ENCODE measurements at regions not wholly inside any gene's neighbourhood (a gene's known extent, or its start where the extent isn't known, plus 50 kb on each side); places are given as distances from the start of the nearest gene placed in this dataset.

GRCh38 chr2:83725735-83726134 lies 733.3 kb downstream of the SUCLG1 start:
- Mint-ChIP-seq H3K27ac (ENCODE audit: unreplicated experiment) (no peak overlapping the region), H3K36me3 (ENCODE audit: low read depth) (no peaks in the 10 kb centered on the region), H3K9me3 (ENCODE audit: low read depth) (peaks cover 12% of the 10 kb centered on the region), H3K4me1 (ENCODE audit: low read depth) (no peaks in the 10 kb centered on the region), H3K4me3 (ENCODE audit: unreplicated experiment) (no peak overlapping the region), H3K27me3 (ENCODE audit: low read depth) (peaks cover 3% of the 10 kb centered on the region)
- TF ChIP-seq CTCF (IDR thresholded peaks at IDR 0.05): no peak
- no peak for DNase-seq (ENCODE audit: low spot score)

- H3K27ac Mint-ChIP-seq (ENCODE audit: unreplicated experiment): no peak overlapping the region
- H3K9me3 Mint-ChIP-seq (ENCODE audit: low read depth): peaks cover 7% of the 10 kb centered on the region
- no peaks in the 10 kb centered on the region for H3K36me3 Mint-ChIP-seq (ENCODE audit: low read depth)
- no peak overlapping the region for H3K4me3 Mint-ChIP-seq (ENCODE audit: unreplicated experiment)
- TF ChIP-seq CTCF (IDR thresholded peaks at IDR 0.05): no peak
- DNase-seq (ENCODE audit: low spot score): no peak
- H3K4me1 Mint-ChIP-seq (ENCODE audit: low read depth): no peaks in the 10 kb centered on the region
- peaks cover 2% of the 10 kb centered on the region for H3K27me3 Mint-ChIP-seq (ENCODE audit: low read depth)
Observed at GRCh38 chr2:83705146-83705545, 753.9 kb downstream of the SUCLG1 start.

GRCh38 chr2:83703598-83703997 lies 755.5 kb downstream of the SUCLG1 start:
- no peak for DNase-seq (ENCODE audit: low spot score)
- no peak overlapping the region for H3K4me3 Mint-ChIP-seq (ENCODE audit: unreplicated experiment)
- no peaks in the 10 kb centered on the region for H3K36me3 Mint-ChIP-seq (ENCODE audit: low read depth)
- H3K9me3 Mint-ChIP-seq (ENCODE audit: low read depth): peaks cover 7% of the 10 kb centered on the region
- H3K27me3 Mint-ChIP-seq (ENCODE audit: low read depth): peaks cover 2% of the 10 kb centered on the region
- H3K4me1 Mint-ChIP-seq (ENCODE audit: low read depth): no peaks in the 10 kb centered on the region
- no peak overlapping the region for H3K27ac Mint-ChIP-seq (ENCODE audit: unreplicated experiment)
- TF ChIP-seq CTCF (IDR thresholded peaks at IDR 0.05): no peak

- Mint-ChIP-seq H3K4me3 (ENCODE audit: unreplicated experiment) (no peak overlapping the region), H3K9me3 (ENCODE audit: low read depth) (peaks cover 8% of the 10 kb centered on the region)
- TF ChIP-seq CTCF (IDR thresholded peaks at IDR 0.05): no peak
Observed at GRCh38 chr2:83696838-83697237, 762.2 kb downstream of the SUCLG1 start.

GRCh38 chr2:83695530-83695929 lies 763.5 kb downstream of the SUCLG1 start:
- no peaks in the 10 kb centered on the region for H3K27me3 Mint-ChIP-seq (ENCODE audit: low read depth)
- DNase-seq (ENCODE audit: low spot score): no peak
- no peaks in the 10 kb centered on the region for H3K4me1 Mint-ChIP-seq (ENCODE audit: low read depth)
- peaks cover 8% of the 10 kb centered on the region for H3K9me3 Mint-ChIP-seq (ENCODE audit: low read depth)
- H3K4me3 Mint-ChIP-seq (ENCODE audit: unreplicated experiment): no peak overlapping the region
- no peak overlapping the region for H3K27ac Mint-ChIP-seq (ENCODE audit: unreplicated experiment)
- TF ChIP-seq CTCF (IDR thresholded peaks at IDR 0.05): no peak
- no peaks in the 10 kb centered on the region for H3K36me3 Mint-ChIP-seq (ENCODE audit: low read depth)

More at GRCh38 chr2:83696838-83697237, 762.2 kb downstream of the SUCLG1 start:
- Mint-ChIP-seq H3K4me1 (ENCODE audit: low read depth) (no peaks in the 10 kb centered on the region), H3K27ac (ENCODE audit: unreplicated experiment) (no peak overlapping the region), H3K36me3 (ENCODE audit: low read depth) (no peaks in the 10 kb centered on the region), H3K27me3 (ENCODE audit: low read depth) (no peaks in the 10 kb centered on the region)
- DNase-seq (ENCODE audit: low spot score): no peak

Data from chondrocyte (in vitro differentiated cells).